Chondrocyte (in vitro differentiated cells): ENCODE measurements at regions not wholly inside any gene's neighbourhood (a gene's known extent, or its start where the extent isn't known, plus 50 kb on each side); places are given as distances from the start of the nearest gene placed in this dataset.

ENCODE experiments used
- DNase-seq: peaks from one replicate; pipeline ENCODE4 v3.0.0; 2021; ENCODE audit warnings: mixed read lengths, low spot score
- H3K27ac Mint-ChIP-seq: one replicate; pipeline ENCODE4 v1.8.0; 2021; ENCODE audit warnings: mild to moderate bottlenecking, moderate library complexity, mixed read lengths; ENCODE audit not compliant: unreplicated experiment
- H3K27me3 Mint-ChIP-seq: 2 replicates; pipeline ENCODE4 v1.8.0; 2021; ENCODE audit warnings: low read depth, mixed read lengths
- H3K36me3 Mint-ChIP-seq: 2 replicates; pipeline ENCODE4 v1.8.0; 2021; ENCODE audit warnings: low read depth, mixed read lengths
- H3K4me1 Mint-ChIP-seq: 2 replicates; pipeline ENCODE4 v1.8.0; 2021; ENCODE audit warnings: low read depth, mild to moderate bottlenecking, mixed read lengths
- H3K4me3 Mint-ChIP-seq: one replicate; pipeline ENCODE4 v1.8.0; 2021; ENCODE audit warnings: mild to moderate bottlenecking, moderate library complexity, mixed read lengths; ENCODE audit not compliant: unreplicated experiment
- H3K9me3 Mint-ChIP-seq: 2 replicates; pipeline ENCODE4 v1.8.0; 2021; ENCODE audit warnings: low read depth, mixed read lengths
- TF ChIP-seq, protein P1 (sequence below): fragments of 200-600 bp; sonication (generic); IDR thresholded peaks from 2 replicates; pipeline ENCODE4 v1.5.0; 2021; ENCODE audit warnings: antibody characterized with exemption, mild to moderate bottlenecking, moderate library complexity

DNA sequence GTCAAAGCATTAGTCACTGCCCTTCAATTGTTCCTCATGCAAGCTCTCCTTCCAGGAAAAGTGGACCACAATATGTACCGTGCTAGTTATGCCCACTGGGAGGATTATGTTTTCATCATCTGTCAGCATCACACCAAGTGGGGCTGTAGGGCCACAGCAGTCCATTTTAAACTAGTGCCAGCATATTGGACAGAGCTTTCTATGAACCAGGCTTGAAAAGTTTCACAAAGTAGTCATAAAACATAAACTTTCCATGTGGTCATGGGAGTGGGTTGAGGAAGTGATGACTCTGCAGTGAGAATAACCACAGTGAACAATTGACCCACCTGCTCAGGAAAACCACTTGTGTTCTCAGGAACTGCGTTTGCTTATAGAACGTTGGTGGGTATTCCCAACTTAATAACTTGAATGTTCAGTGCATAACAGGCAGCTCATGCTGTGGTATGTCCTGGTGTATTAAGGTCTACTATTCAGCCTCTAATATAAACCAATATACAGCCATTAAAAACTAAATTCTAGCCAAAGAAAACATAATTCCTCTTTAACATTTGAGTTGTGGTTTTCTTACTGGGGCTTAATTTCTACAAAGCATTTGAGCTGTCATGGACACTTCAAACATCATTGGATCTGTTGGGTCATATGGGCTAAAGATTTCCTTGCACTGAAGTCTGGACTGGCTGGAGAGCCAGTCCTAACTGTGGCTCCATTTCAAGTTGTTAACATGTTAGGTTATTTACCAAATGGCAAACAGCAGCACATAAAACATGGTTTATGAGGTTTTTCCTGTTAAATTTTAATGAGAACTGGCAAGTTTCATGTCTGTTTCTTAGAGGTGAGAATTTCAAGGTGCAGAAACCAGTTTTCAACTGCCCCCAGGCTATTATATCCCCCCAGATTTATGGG lies 274.1 kb downstream of the OTOL1 start:
- H3K27me3 Mint-ChIP-seq = peaks cover 3% of the 10 kb centered on the region
- TF ChIP-seq, protein P1, sequence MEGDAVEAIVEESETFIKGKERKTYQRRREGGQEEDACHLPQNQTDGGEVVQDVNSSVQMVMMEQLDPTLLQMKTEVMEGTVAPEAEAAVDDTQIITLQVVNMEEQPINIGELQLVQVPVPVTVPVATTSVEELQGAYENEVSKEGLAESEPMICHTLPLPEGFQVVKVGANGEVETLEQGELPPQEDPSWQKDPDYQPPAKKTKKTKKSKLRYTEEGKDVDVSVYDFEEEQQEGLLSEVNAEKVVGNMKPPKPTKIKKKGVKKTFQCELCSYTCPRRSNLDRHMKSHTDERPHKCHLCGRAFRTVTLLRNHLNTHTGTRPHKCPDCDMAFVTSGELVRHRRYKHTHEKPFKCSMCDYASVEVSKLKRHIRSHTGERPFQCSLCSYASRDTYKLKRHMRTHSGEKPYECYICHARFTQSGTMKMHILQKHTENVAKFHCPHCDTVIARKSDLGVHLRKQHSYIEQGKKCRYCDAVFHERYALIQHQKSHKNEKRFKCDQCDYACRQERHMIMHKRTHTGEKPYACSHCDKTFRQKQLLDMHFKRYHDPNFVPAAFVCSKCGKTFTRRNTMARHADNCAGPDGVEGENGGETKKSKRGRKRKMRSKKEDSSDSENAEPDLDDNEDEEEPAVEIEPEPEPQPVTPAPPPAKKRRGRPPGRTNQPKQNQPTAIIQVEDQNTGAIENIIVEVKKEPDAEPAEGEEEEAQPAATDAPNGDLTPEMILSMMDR = no peak
- no peaks in the 10 kb centered on the region for H3K4me1 Mint-ChIP-seq
- no peak overlapping the region for H3K27ac Mint-ChIP-seq
- no peak overlapping the region for H3K4me3 Mint-ChIP-seq
- no peak for DNase-seq
- H3K9me3 Mint-ChIP-seq = no peaks in the 10 kb centered on the region
- H3K36me3 Mint-ChIP-seq = no peaks in the 10 kb centered on the region

DNA sequence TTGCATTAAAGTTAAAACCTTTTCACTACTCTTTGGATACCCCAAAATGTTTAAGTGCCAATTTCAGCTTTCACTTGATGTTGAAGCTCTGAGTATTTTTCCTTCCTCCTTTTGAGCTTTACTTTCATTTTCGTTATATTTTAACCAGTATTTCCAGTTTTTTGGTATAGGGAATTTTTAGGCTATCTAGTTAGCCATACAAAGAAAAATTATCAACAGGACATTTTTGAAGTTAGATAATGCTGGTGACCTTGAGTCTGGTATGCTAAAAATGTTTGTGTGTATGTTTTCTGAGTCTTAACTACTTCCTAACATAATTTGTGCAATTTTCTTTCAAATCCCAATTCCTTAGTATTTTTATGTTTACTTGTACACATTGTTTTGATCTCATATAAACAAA lies 284.8 kb downstream of the OTOL1 start:
- TF ChIP-seq, protein P1 = no peak
- Mint-ChIP-seq H3K36me3 (no peaks in the 10 kb centered on the region), H3K4me1 (no peaks in the 10 kb centered on the region), H3K4me3 (no peak overlapping the region), H3K27ac (no peak overlapping the region), H3K9me3 (no peaks in the 10 kb centered on the region), H3K27me3 (peaks cover 20% of the 10 kb centered on the region)
- no peak for DNase-seq

DNA sequence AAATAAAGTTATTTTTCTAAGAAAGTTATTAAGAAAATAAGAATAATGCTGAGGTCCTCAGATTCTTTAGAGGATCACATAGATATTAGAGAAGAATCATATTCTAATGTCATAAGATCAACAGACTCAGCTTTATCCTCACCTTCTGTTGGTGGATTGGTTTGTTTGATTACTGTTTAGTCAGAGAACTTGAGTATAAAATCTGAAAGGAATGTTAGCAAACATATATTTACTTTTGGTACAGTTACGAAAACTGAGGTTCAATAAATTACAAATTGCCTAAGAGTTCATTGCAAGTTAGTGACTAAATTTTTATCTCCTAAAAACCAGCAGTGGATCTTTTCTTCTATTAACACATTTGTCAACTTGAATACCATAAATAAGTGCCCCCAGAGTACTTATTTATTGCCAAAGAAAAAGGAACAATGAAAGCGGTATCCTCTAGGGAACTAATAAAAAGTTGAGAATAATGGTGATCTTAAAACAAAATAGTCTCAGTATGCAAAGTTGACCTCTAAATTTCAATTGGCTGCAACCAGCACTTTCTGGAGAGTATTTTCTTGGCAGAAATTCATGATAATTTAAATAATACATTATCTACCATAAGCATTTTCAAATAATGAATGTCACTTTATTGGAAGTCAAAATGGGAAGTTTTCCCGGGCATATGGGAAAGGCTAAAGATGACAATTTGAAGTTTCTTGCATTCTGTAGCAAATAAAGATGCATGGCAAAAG lies 296.8 kb downstream of the OTOL1 start:
- Mint-ChIP-seq H3K36me3 (no peaks in the 10 kb centered on the region), H3K4me3 (no peak overlapping the region), H3K4me1 (no peaks in the 10 kb centered on the region), H3K27me3 (peaks cover 17% of the 10 kb centered on the region), H3K27ac (no peak overlapping the region), H3K9me3 (no peaks in the 10 kb centered on the region)
- DNase-seq = no peak
- TF ChIP-seq, protein P1 = no peak

DNA sequence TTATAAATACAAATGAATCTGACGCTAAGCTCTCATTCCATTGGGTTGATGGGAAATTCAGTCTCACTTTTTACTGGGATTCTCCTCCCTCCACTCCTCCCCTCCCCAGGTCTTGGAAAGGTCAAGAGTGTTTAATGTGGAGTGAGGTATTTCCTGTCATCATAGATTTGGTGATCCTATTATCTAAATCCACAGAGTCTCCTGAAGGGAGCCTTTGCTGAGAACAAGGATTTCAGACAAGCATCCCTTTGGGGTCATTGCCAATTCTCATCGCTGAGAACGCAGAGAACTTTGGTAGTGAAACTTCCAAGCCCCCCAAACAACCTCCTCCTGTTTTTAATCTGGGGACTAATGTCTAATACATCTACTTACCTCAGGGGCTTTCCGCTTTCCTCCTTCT lies 297.9 kb downstream of the OTOL1 start:
- Mint-ChIP-seq H3K4me3 (no peak overlapping the region), H3K36me3 (no peaks in the 10 kb centered on the region), H3K27me3 (peaks cover 14% of the 10 kb centered on the region), H3K9me3 (no peaks in the 10 kb centered on the region), H3K4me1 (no peaks in the 10 kb centered on the region), H3K27ac (no peak overlapping the region)
- TF ChIP-seq, protein P1 = no peak
- DNase-seq = no peak

DNA sequence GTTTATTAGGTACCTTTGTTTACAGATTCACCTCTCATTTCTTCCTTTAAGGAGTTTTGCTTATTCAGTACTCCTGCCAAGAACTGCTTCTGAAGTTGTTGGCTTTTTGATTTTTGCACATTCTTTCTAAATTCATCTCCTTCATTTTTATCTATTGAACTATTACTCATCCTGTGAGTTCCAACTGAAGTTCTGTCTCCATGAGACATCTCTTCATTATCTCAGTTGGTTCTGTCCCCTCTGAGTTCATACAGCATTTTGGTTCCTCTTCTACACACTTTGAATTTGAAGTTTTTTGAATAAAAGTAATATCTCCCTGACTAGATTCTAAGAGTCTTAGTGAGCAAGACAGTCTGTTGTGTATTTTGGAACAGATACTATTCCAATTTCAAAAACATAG lies 299.7 kb downstream of the OTOL1 start:
- Mint-ChIP-seq H3K27ac (no peak overlapping the region), H3K9me3 (peaks cover 2% of the 10 kb centered on the region), H3K27me3 (peaks cover 10% of the 10 kb centered on the region), H3K4me3 (no peak overlapping the region), H3K36me3 (no peaks in the 10 kb centered on the region), H3K4me1 (no peaks in the 10 kb centered on the region)
- TF ChIP-seq, protein P1 = no peak
- no peak for DNase-seq
